ENCODE measurements at regions not wholly inside any gene's neighbourhood (a gene's known extent, or its start where the extent isn't known, plus 50 kb on each side); places are given as distances from the start of the nearest gene placed in this dataset.

GRCh38 chr14:82913396-82913795 lies 1379.7 kb upstream of the SEL1L start:
- Histone ChIP-seq H3K27ac (ENCODE audit: low read depth, low read length, poor library complexity, severe bottlenecking) (no peak overlapping the region), H3K4me3 (ENCODE audit: low read depth, low read length, poor library complexity, severe bottlenecking) (no peak overlapping the region), H3K9me2 (ENCODE audit: low read depth, low read length) (no peaks in the 10 kb centered on the region), H3K4me1 (ENCODE audit: insufficient read depth, low read length, severe bottlenecking) (no peaks in the 10 kb centered on the region), H4K20me1 (ENCODE audit: insufficient read depth, low read length) (no peaks in the 10 kb centered on the region), H2AFZ (ENCODE audit: low read length) (no peak overlapping the region), H3K9ac (ENCODE audit: low read length) (no peak overlapping the region), H3K27me3 (ENCODE audit: insufficient read depth, low read length) (no peaks in the 10 kb centered on the region), H3K4me2 (ENCODE audit: low read length) (no peak overlapping the region), H3K36me3 (ENCODE audit: insufficient read depth, low read length) (no peaks in the 10 kb centered on the region), H3F3A (ENCODE audit: insufficient read depth, low read length) (no peaks in the 10 kb centered on the region), H3K79me2 (ENCODE audit: insufficient read depth, low read length) (no peaks in the 10 kb centered on the region), H3K9me3 (ENCODE audit: low read length) (no peaks in the 10 kb centered on the region)
- TF ChIP-seq CTCF (IDR thresholded peaks at IDR 0.05; ENCODE audit: low read length) (no peak), EZH2 (IDR thresholded peaks at IDR 0.05; ENCODE audit: borderline replicate concordance, low read length) (no peak)

GRCh38 chr14:82915381-82915780 lies 1381.7 kb upstream of the SEL1L start:
- no peaks in the 10 kb centered on the region for H3F3A ChIP-seq (ENCODE audit: insufficient read depth, low read length)
- no peak for TF ChIP-seq EZH2 (IDR thresholded peaks at IDR 0.05; ENCODE audit: borderline replicate concordance, low read length)
- H3K9me2 ChIP-seq (ENCODE audit: low read depth, low read length): no peaks in the 10 kb centered on the region
- H3K9ac ChIP-seq (ENCODE audit: low read length): no peak overlapping the region
- no peaks in the 10 kb centered on the region for H3K27me3 ChIP-seq (ENCODE audit: insufficient read depth, low read length)
- no peaks in the 10 kb centered on the region for H4K20me1 ChIP-seq (ENCODE audit: insufficient read depth, low read length)
- H3K4me1 ChIP-seq (ENCODE audit: insufficient read depth, low read length, severe bottlenecking): no peaks in the 10 kb centered on the region
- H3K79me2 ChIP-seq (ENCODE audit: insufficient read depth, low read length): no peaks in the 10 kb centered on the region
- no peak overlapping the region for H2AFZ ChIP-seq (ENCODE audit: low read length)
- H3K36me3 ChIP-seq (ENCODE audit: insufficient read depth, low read length): no peaks in the 10 kb centered on the region
- no peak overlapping the region for H3K4me2 ChIP-seq (ENCODE audit: low read length)
- H3K4me3 ChIP-seq (ENCODE audit: low read depth, low read length, poor library complexity, severe bottlenecking): no peak overlapping the region
- no peak overlapping the region for H3K27ac ChIP-seq (ENCODE audit: low read depth, low read length, poor library complexity, severe bottlenecking)
- no peaks in the 10 kb centered on the region for H3K9me3 ChIP-seq (ENCODE audit: low read length)

GRCh38 chr14:82935691-82936090 lies 1402.0 kb upstream of the SEL1L start:
- H3K9ac ChIP-seq (ENCODE audit: low read length): no peak overlapping the region
- no peaks in the 10 kb centered on the region for H3K4me1 ChIP-seq (ENCODE audit: insufficient read depth, low read length, severe bottlenecking)
- H3K4me3 ChIP-seq (ENCODE audit: low read depth, low read length, poor library complexity, severe bottlenecking): no peak overlapping the region
- H3K4me2 ChIP-seq (ENCODE audit: low read length): no peak overlapping the region
- no peaks in the 10 kb centered on the region for H4K20me1 ChIP-seq (ENCODE audit: insufficient read depth, low read length)
- no peak overlapping the region for H2AFZ ChIP-seq (ENCODE audit: low read length)
- H3K27ac ChIP-seq (ENCODE audit: low read depth, low read length, poor library complexity, severe bottlenecking): no peak overlapping the region
- no peaks in the 10 kb centered on the region for H3K27me3 ChIP-seq (ENCODE audit: insufficient read depth, low read length)
- H3K79me2 ChIP-seq (ENCODE audit: insufficient read depth, low read length): no peaks in the 10 kb centered on the region
- H3K9me3 ChIP-seq (ENCODE audit: low read length): no peaks in the 10 kb centered on the region
- H3K9me2 ChIP-seq (ENCODE audit: low read depth, low read length): no peaks in the 10 kb centered on the region
- H3F3A ChIP-seq (ENCODE audit: insufficient read depth, low read length): no peaks in the 10 kb centered on the region
- H3K36me3 ChIP-seq (ENCODE audit: insufficient read depth, low read length): no peaks in the 10 kb centered on the region
- TF ChIP-seq CTCF (IDR thresholded peaks at IDR 0.05; ENCODE audit: low read length) (no peak), EZH2 (IDR thresholded peaks at IDR 0.05; ENCODE audit: borderline replicate concordance, low read length) (no peak)

- Histone ChIP-seq H3K27me3 (ENCODE audit: insufficient read depth, low read length) (no peaks in the 10 kb centered on the region), H3K4me2 (ENCODE audit: low read length) (no peak overlapping the region), H3K36me3 (ENCODE audit: insufficient read depth, low read length) (no peaks in the 10 kb centered on the region), H3K9me3 (ENCODE audit: low read length) (no peaks in the 10 kb centered on the region), H3K9ac (ENCODE audit: low read length) (no peak overlapping the region), H3K27ac (ENCODE audit: low read depth, low read length, poor library complexity, severe bottlenecking) (no peak overlapping the region), H3K4me3 (ENCODE audit: low read depth, low read length, poor library complexity, severe bottlenecking) (no peak overlapping the region), H3K4me1 (ENCODE audit: insufficient read depth, low read length, severe bottlenecking) (no peaks in the 10 kb centered on the region), H2AFZ (ENCODE audit: low read length) (no peak overlapping the region), H3K79me2 (ENCODE audit: insufficient read depth, low read length) (no peaks in the 10 kb centered on the region), H4K20me1 (ENCODE audit: insufficient read depth, low read length) (no peaks in the 10 kb centered on the region), H3F3A (ENCODE audit: insufficient read depth, low read length) (no peaks in the 10 kb centered on the region), H3K9me2 (ENCODE audit: low read depth, low read length) (no peaks in the 10 kb centered on the region)
- no peak for TF ChIP-seq CTCF (IDR thresholded peaks at IDR 0.05; ENCODE audit: low read length)
- TF ChIP-seq EZH2 (IDR thresholded peaks at IDR 0.05; ENCODE audit: borderline replicate concordance, low read length): no peak
These were observed 1417.5 kb upstream of the SEL1L start for GRCh38 chr14:82951171-82951570.
